ENCODE measurements at regions not wholly inside any gene's neighbourhood (a gene's known extent, or its start where the extent isn't known, plus 50 kb on each side); places are given as distances from the start of the nearest gene placed in this dataset.

GRCh38 chr15:96089405-96090058, 241.0 kb upstream of the NR2F2 start:
- no peak for TF ChIP-seq CTCF (IDR thresholded peaks at IDR 0.05; ENCODE audit: low read depth, low read length)
- no peak overlapping the region for H3K4me3 ChIP-seq (ENCODE audit: low read depth, low read length)

DNA sequence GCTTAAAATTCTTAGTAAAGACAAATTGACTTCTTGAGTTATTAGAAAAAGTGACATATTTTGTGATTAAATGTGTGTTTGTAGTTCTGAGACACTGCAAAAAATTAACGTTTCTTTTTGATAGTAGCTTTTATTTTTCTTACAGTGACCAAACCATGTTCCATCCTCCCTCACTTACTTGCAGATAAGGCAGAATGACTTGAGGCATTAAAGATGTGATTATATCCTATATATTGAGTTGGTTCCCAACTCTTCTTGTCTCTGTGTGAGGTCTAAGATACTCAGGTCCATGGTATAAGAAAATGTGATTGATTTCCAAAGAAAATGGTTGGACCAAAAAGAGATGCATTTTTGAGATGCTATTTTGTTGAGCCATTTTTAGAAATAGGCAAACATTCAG, 238.3 kb upstream of the NR2F2 start:
- H3K4me3 ChIP-seq (ENCODE audit: low read depth, low read length), result no peak overlapping the region
- TF ChIP-seq CTCF (IDR thresholded peaks at IDR 0.05; ENCODE audit: low read depth, low read length), result no peak

DNA sequence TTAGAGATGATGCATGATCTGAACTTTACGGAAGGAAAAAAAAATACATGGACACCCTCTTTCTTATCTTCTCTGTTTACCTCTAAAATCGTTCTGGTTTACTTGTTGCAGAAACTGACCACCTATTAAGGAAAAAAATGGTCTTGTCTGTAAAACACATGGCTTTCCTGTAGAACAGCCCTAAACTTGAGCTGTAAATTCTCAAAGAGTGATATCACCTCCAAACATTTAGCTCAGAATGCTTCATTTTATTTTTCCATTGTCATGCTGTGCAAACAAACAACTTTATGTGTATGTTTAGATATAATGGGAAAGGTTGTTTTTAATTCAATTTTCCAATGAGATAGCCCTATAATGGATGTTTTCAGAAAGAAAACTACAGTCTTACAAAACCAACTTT, 237.4 kb upstream of the NR2F2 start:
- TF ChIP-seq CTCF (IDR thresholded peaks at IDR 0.05; ENCODE audit: low read depth, low read length), result no peak
- H3K4me3 ChIP-seq (ENCODE audit: low read depth, low read length), result no peak overlapping the region

DNA sequence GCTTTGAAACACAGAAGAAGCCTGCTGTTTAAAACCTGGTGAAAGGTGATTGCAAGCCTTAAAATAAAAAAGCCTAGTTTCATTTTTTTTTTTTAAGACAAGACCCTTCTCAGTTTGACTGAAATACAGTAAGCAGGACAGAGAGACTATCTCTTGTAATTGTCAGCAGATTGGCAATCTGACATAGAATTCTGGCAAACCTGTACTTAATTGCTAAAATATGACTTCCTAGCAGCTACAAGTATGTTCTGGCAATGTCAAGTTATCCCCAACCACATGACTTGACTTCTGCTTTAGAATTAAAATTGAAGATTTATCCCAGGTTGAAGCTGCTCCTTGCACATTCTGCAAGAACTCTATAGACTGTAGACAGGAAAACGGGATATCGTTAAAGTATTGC, 232.8 kb upstream of the NR2F2 start:
- no peak for TF ChIP-seq CTCF (IDR thresholded peaks at IDR 0.05; ENCODE audit: low read depth, low read length)
- no peak overlapping the region for H3K4me3 ChIP-seq (ENCODE audit: low read depth, low read length)

DNA sequence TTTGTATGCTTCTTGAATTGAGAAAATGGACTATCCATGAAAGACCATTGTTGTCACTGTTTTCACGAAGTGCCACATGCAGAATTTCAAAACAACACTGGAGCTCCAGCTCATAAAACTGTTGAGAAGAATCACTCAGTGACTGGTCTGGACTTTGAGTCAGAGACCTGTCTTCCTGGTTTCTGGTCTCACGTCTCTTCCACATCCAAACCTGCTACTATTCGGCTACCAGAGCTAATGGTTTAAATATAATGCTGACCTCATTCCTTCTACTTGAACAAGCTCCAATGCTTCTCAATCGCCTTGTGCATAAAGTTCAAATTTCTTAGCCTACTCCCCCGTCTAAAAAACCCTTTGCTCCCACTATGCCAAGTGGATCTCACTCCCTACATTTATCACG, 227.9 kb upstream of the NR2F2 start:
- TF ChIP-seq CTCF (IDR thresholded peaks at IDR 0.05; ENCODE audit: low read depth, low read length), result no peak
- H3K4me3 ChIP-seq (ENCODE audit: low read depth, low read length), result no peak overlapping the region

DNA sequence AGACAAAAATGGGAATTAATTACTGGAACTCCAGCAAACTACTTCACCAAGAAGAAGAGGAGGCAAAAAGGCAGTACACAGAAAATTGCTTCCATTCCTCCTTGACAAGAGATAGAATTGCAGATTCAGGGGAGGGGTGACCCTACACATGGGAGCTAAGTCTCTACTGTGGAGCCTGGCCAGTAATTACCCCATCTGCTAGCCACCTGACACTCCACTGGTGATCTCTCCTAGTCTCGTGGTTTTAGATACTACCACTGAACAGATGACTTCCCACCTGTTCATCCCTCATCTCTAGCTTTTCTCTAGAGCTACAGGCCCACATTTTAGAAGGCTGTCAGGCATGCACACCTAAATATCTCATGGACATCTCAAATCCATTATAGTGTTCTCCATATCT, 224.3 kb upstream of the NR2F2 start:
- no peak for TF ChIP-seq CTCF (IDR thresholded peaks at IDR 0.05; ENCODE audit: low read depth, low read length)
- H3K4me3 ChIP-seq (ENCODE audit: low read depth, low read length), result no peak overlapping the region

DNA sequence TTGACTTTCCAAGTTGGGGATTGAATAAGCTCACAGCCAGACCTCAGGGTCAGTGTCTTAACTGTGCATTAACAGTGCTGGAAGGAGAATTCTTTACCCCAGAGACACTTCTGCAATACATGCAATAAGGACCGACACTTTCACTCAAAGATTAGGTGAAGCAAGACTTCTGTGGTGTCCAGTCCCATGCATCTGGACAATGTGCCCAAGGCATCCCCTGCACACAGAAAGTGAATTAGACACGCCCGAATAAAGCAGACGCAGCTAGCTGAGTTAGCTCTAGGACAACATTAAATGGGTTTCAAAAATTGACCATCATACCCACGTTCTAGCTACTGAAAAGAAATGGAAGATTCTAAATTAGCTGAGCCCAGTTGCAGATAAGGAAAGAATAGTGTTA, 223.9 kb upstream of the NR2F2 start:
- no peak overlapping the region for H3K4me3 ChIP-seq (ENCODE audit: low read depth, low read length)
- TF ChIP-seq CTCF (IDR thresholded peaks at IDR 0.05; ENCODE audit: low read depth, low read length), result no peak
